ENCODE measurements at regions not wholly inside any gene's neighbourhood (a gene's known extent, or its start where the extent isn't known, plus 50 kb on each side); places are given as distances from the start of the nearest gene placed in this dataset.
"Not testable (repeated sequence)": the region's sequence is repeated elsewhere in the genome, so short reads cannot be mapped to it uniquely, and the experiment has no call there.

GRCh38 chr14:81605660-81606059, 72.0 kb upstream of the SEL1L start:
- ATAC-seq, result no peak
- DNase-seq, result no peak
- Histone ChIP-seq H3K4me3 (no peak overlapping the region), H3K4me1 (no peaks in the 10 kb centered on the region), H3K27ac (no peak overlapping the region), H3K27me3 (peaks cover 0 to 10% (median 0%) of the 10 kb centered on the region in 9 donors), H3K9me3 (no peaks in the 10 kb centered on the region), H3K36me3 (no peaks in the 10 kb centered on the region)
- 69 to 74% (median 70%) methylated on average over 6 of the region's 6 CpGs for WGBS, 4 donors
- intact Hi-C loops (cut with DNase I), result no loop called here
- TF ChIP-seq POLR2A (IDR thresholded peaks at IDR 0.05), result no peak
- no peak for TF ChIP-seq CTCF (IDR thresholded peaks at IDR 0.05)

- Histone ChIP-seq H3K27ac (no peak overlapping the region), H3K27me3 (peaks cover 0 to 5% (median 0%) of the 10 kb centered on the region in 9 donors), H3K9me3 (no peaks in the 10 kb centered on the region), H3K4me3 (no peak overlapping the region), H3K36me3 (no peaks in the 10 kb centered on the region), H3K4me1 (no peaks in the 10 kb centered on the region)
- intact Hi-C loops (cut with DNase I), result no loop called here
- DNase-seq, result no peak
- no peak for ATAC-seq
- WGBS, 4 donors, result 31 to 48% (median 41%) methylated on average over 6 of the region's 6 CpGs
- TF ChIP-seq POLR2A (IDR thresholded peaks at IDR 0.05) (no peak), CTCF (IDR thresholded peaks at IDR 0.05) (no peak)
Measured at GRCh38 chr14:81613341-81614045, 79.8 kb upstream of the SEL1L start.

GRCh38 chr14:81614302-81614701, 80.6 kb upstream of the SEL1L start:
- 86 to 90% (median 87%) methylated on average over 9 of the region's 9 CpGs for WGBS, 4 donors
- H3K4me1 ChIP-seq; intact Hi-C loops (cut with DNase I); H3K9me3 ChIP-seq; DNase-seq; H3K36me3 ChIP-seq; ATAC-seq; H3K4me3 ChIP-seq; H3K27me3 ChIP-seq; H3K27ac ChIP-seq: not testable (repeated sequence)

GRCh38 chr14:81618695-81619094, 85.0 kb upstream of the SEL1L start:
- ATAC-seq (no peak), DNase-seq (no peak)
- Histone ChIP-seq H3K4me3 (no peak overlapping the region), H3K4me1 (no peaks in the 10 kb centered on the region), H3K27me3 (peaks cover 0 to 6% (median 0%) of the 10 kb centered on the region in 9 donors), H3K36me3 (no peaks in the 10 kb centered on the region), H3K27ac (no peak overlapping the region), H3K9me3 (no peaks in the 10 kb centered on the region)
- 74 to 83% (median 79%) methylated on average over 3 of the region's 3 CpGs for WGBS, 4 donors
- TF ChIP-seq POLR2A (IDR thresholded peaks at IDR 0.05) (no peak), CTCF (IDR thresholded peaks at IDR 0.05) (no peak)
- intact Hi-C loops (cut with DNase I), result no loop called here

GRCh38 chr14:81619816-81620215, 86.2 kb upstream of the SEL1L start:
- ATAC-seq (no peak), DNase-seq (no peak)
- intact Hi-C loops (cut with DNase I), result loop anchor here in 2 of 10 donors (10.0 kb wide), 1 partner anchor 365 kb away; no protein-coding TSS in a partner anchor
- no peak for TF ChIP-seq POLR2A (IDR thresholded peaks at IDR 0.05)
- TF ChIP-seq CTCF (IDR thresholded peaks at IDR 0.05), result no peak
- no peak overlapping the region for H3K4me3 ChIP-seq
- WGBS, 4 donors, result 65 to 81% (median 78%) methylated on average over 6 of the region's 6 CpGs
- peaks cover 0 to 6% (median 0%) of the 10 kb centered on the region in 9 donors for H3K27me3 ChIP-seq
- H3K36me3 ChIP-seq, result no peaks in the 10 kb centered on the region
- H3K27ac ChIP-seq, result no peak overlapping the region
- no peaks in the 10 kb centered on the region for H3K9me3 ChIP-seq
- H3K4me1 ChIP-seq, result no peaks in the 10 kb centered on the region

- ATAC-seq, H3K27me3 ChIP-seq, DNase-seq, H3K4me3 ChIP-seq, H3K4me1 ChIP-seq, H3K36me3 ChIP-seq, H3K9me3 ChIP-seq, H3K27ac ChIP-seq: not testable (repeated sequence)
- 92 to 95% (median 94%) methylated on average over 21 to 55 of the region's 55 CpGs for WGBS, 4 donors
- intact Hi-C loops (cut with DNase I), result loop anchor here in 2 of 10 donors (10.0 kb wide), 1 partner anchor 361 kb away; no protein-coding TSS in a partner anchor
Measured at GRCh38 chr14:81623771-81624396, 90.2 kb upstream of the SEL1L start.
